22Rv1 (cell line): ENCODE measurements at regions not wholly inside any gene's neighbourhood (a gene's known extent, or its start where the extent isn't known, plus 50 kb on each side); places are given as distances from the start of the nearest gene placed in this dataset.

Experiments used
- ZFX ChIP-seq: fragments of 450-650 bp; IDR thresholded peaks from 2 replicates; pipeline ENCODE4 v1.6.1; 2017; ENCODE audit warnings: antibody characterized with exemption, borderline replicate concordance
- TF ChIP-seq, protein P1 (sequence below): fragments of 450-650 bp; IDR thresholded peaks from 2 replicates; pipeline ENCODE4 v1.5.1; 2017; ENCODE audit warnings: mild to moderate bottlenecking

DNA sequence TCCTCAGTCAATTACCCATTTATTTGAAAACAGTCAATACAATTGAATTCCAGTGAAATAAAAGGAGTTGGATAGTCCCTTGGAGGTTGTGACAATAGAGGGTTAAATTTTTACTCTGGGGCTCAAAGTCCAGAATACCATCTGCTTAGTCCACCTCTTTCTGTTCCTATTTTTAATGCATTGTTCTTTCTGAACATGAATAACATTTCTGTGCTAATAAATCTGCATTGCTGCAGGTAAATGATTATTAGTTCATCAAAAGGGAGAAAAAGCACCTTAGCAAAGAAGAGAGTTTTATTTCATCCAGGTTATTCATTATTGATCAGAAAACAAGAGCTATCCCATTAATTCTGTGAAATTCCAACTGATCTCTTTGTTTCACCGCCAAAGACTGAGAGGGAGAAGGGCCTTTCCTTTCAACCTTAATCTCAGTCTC is 166.1 kb upstream of the OLIG3 start:
- TF ChIP-seq, protein P1, sequence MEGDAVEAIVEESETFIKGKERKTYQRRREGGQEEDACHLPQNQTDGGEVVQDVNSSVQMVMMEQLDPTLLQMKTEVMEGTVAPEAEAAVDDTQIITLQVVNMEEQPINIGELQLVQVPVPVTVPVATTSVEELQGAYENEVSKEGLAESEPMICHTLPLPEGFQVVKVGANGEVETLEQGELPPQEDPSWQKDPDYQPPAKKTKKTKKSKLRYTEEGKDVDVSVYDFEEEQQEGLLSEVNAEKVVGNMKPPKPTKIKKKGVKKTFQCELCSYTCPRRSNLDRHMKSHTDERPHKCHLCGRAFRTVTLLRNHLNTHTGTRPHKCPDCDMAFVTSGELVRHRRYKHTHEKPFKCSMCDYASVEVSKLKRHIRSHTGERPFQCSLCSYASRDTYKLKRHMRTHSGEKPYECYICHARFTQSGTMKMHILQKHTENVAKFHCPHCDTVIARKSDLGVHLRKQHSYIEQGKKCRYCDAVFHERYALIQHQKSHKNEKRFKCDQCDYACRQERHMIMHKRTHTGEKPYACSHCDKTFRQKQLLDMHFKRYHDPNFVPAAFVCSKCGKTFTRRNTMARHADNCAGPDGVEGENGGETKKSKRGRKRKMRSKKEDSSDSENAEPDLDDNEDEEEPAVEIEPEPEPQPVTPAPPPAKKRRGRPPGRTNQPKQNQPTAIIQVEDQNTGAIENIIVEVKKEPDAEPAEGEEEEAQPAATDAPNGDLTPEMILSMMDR, result no peak
- TF ChIP-seq ZFX, result no peak
